Choroid plexus epithelial cell (primary cell): ENCODE measurements at regions not wholly inside any gene's neighbourhood (a gene's known extent, or its start where the extent isn't known, plus 50 kb on each side); places are given as distances from the start of the nearest gene placed in this dataset.

Experiments used
- DNase-seq: peaks from one replicate; pipeline ENCODE4 v3.0.0-alpha.2; 2010; ENCODE audit warnings: low read depth
- H3K4me3 ChIP-seq: 2 replicates; pipeline ENCODE4 v1.5.1; 2011; ENCODE audit warnings: low read depth, mild to moderate bottlenecking, control low read depth, low read length, moderate library complexity
- CTCF ChIP-seq: conservative IDR thresholded peaks from 2 replicates; pipeline ENCODE4 v1.5.1; 2011; ENCODE audit warnings: low read depth, mild to moderate bottlenecking, control low read depth, inconsistent platforms, low read length, moderate library complexity

DNA sequence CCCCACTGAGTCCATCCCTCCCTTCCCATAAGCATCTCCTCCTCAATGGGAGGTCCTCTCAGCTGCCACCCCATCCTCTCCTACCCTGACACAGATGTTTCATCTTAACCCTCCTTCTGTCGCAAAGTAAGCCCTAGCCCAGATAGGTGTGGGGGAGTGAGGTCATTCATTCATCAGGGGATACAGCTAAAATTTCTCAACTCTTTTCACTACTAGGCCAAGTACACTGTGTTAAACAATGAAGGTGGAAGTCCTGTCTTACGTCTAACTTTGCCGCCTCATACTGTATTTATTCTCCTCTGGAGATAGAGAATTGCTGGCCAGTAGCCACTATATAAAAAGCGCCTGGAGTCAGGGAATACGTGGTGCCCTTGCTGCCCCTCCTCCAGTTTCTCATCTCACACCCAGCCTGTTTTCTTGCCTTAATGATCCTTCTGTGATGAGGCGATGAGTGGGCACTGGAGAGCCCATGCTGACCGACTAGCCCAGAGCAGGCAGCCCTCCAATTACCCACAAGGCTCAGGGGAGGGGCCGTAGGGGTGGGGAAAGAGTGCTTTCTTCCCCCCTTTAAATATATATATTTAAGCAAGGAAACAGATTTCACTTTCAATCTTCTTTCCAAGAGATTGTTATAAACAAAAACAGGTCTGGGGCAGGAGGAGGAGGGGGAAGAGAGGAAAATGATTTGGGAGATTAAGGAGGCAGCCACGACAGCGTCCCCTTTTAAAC, 149.5 kb downstream of the PJA1 start:
- no peak for DNase-seq
- TF ChIP-seq CTCF = no peak
- no peak overlapping the region for H3K4me3 ChIP-seq

DNA sequence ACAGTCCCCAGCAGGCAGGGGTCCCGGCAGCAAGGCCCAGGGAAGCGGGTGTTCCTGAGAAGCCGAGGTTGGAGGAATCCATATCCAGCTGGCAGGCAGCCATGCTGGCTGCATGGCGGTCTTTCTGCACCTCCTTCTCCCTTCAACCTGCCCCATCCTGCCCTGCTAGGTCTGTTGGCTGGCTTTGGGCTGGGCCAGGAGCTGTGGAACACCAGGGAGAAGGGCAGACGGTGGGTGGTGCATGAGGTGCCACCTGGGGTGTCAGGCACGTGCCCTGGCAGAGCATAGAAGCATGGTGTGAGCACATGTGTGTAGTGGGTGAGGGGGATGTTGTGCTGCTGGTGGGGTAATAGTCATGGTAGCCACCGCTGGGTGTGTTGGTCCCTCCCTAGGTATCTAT, 150.1 kb downstream of the PJA1 start:
- no peak for DNase-seq
- no peak overlapping the region for H3K4me3 ChIP-seq
- TF ChIP-seq CTCF = no peak

GRCh38 chrX:69014200-69014599, 151.1 kb downstream of the PJA1 start:
- H3K4me3 ChIP-seq = no peak overlapping the region
- DNase-seq = peak; percentile 73
- no peak for TF ChIP-seq CTCF

DNA sequence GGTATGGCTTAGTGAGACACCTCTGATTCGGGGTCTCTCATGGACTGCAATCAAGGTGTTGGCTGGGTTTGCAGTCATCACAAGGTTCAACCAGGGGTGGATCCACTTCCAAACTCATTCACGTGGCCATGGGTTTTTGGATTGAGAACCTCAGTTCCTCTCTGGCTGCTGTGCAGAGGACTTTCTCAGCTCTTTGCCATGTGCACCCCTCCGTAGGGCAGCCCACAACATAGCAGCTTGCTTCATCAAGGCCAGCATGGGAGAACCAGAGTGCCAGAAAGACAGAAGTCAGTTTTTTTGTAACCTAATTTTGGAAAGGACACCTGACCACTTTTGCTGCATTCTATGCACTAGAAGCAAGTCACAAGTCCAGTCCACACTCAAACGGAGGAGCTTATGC, 154.9 kb downstream of the PJA1 start:
- no peak for TF ChIP-seq CTCF
- no peak for DNase-seq
- no peak overlapping the region for H3K4me3 ChIP-seq

- no peak overlapping the region for H3K4me3 ChIP-seq
These were observed 164.4 kb downstream of the PJA1 start for GRCh38 chrX:69000877-69001276.

DNA sequence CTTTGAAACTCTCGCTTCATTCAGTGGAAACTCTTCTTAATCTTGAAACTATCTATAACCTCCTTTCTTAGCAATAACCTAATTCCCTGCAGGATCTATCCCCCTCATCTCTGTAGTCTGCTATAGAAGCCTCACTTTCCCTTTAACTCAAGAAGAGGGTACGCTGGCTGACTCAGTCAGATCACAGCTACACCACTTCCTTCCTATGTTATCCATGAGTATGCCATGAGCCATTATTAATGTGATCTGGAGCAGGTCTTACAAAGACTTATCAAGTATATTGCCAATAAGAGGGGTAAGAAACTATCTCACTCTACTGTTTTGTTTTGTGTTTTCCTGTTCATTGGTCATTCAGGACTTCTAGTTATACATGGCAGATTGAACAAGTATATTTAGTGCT, 165.3 kb downstream of the PJA1 start:
- no peak for DNase-seq
- H3K4me3 ChIP-seq = no peak overlapping the region
- TF ChIP-seq CTCF = no peak

More at GRCh38 chrX:69000877-69001276, 164.4 kb downstream of the PJA1 start:
- no peak for TF ChIP-seq CTCF
- no peak for DNase-seq

GRCh38 chrX:68999356-68999755, 165.9 kb downstream of the PJA1 start:
- DNase-seq = no peak
- TF ChIP-seq CTCF = no peak
- H3K4me3 ChIP-seq = no peak overlapping the region
